CD4-positive, alpha-beta T cell treated with Interleukin-4 for 1 hour (primary cell): ENCODE measurements at regions not wholly inside any gene's neighbourhood (a gene's known extent, or its start where the extent isn't known, plus 50 kb on each side); places are given as distances from the start of the nearest gene placed in this dataset.

Experiments used
- DNase-seq, 2 donors: peaks; one replicate each; pipeline ENCODE4 v3.0.0-alpha.2; 2020 to 2022

- no peak for DNase-seq
Measured at GRCh38 chr3:148330542-148330941, 367.2 kb upstream of the AGTR1 start.

- no peak for DNase-seq
Measured at GRCh38 chr3:148331081-148331846, 366.4 kb upstream of the AGTR1 start.

GRCh38 chr3:148332509-148332908 lies 365.2 kb upstream of the AGTR1 start:
- DNase-seq: no peak

GRCh38 chr3:148333091-148333490 lies 364.6 kb upstream of the AGTR1 start:
- DNase-seq: no peak

- DNase-seq: no peak
Measured at GRCh38 chr3:148335612-148336011, 362.1 kb upstream of the AGTR1 start.

GRCh38 chr3:148343416-148343815 lies 354.3 kb upstream of the AGTR1 start:
- no peak for DNase-seq

- no peak for DNase-seq
Measured at GRCh38 chr3:148344521-148344920, 353.2 kb upstream of the AGTR1 start.

- DNase-seq: no peak
Measured at GRCh38 chr3:148360051-148360450, 337.7 kb upstream of the AGTR1 start.

- DNase-seq: no peak
Measured at GRCh38 chr3:148366743-148367410, 330.8 kb upstream of the AGTR1 start.

GRCh38 chr3:148367756-148368155 lies 329.9 kb upstream of the AGTR1 start:
- DNase-seq: no peak

GRCh38 chr3:148369381-148369780 lies 328.3 kb upstream of the AGTR1 start:
- no peak for DNase-seq

- DNase-seq: no peak
Measured at GRCh38 chr3:148372206-148372875, 325.4 kb upstream of the AGTR1 start.

- no peak for DNase-seq
Measured at GRCh38 chr3:148373961-148374360, 323.7 kb upstream of the AGTR1 start.

GRCh38 chr3:148379763-148380382 lies 317.8 kb upstream of the AGTR1 start:
- no peak for DNase-seq

- DNase-seq: no peak
Measured at GRCh38 chr3:148381051-148381450, 316.7 kb upstream of the AGTR1 start.

GRCh38 chr3:148389916-148390315 lies 307.8 kb upstream of the AGTR1 start:
- no peak for DNase-seq

GRCh38 chr3:148395821-148396220 lies 301.9 kb upstream of the AGTR1 start:
- no peak for DNase-seq

- no peak for DNase-seq
Measured at GRCh38 chr3:148400754-148401153, 296.9 kb upstream of the AGTR1 start.

- DNase-seq: no peak
Measured at GRCh38 chr3:148408667-148409066, 289.0 kb upstream of the AGTR1 start.

- no peak for DNase-seq
Measured at GRCh38 chr3:148420242-148420641, 277.5 kb upstream of the AGTR1 start.

GRCh38 chr3:148428862-148429605 lies 268.7 kb upstream of the AGTR1 start:
- no peak for DNase-seq

- DNase-seq: no peak
Measured at GRCh38 chr3:148433665-148434064, 264.0 kb upstream of the AGTR1 start.

GRCh38 chr3:148435534-148435933 lies 262.2 kb upstream of the AGTR1 start:
- DNase-seq: no peak
